Hematopoietic multipotent progenitor cell treated with erythropoietin and hydrocortisone succinate and interleukin-3 and kit ligand, for 4 days (in vitro differentiated cells): ENCODE measurements at regions not wholly inside any gene's neighbourhood (a gene's known extent, or its start where the extent isn't known, plus 50 kb on each side); places are given as distances from the start of the nearest gene placed in this dataset.
"Not testable (repeated sequence)": the region's sequence is repeated elsewhere in the genome, so short reads cannot be mapped to it uniquely, and the experiment has no call there.

Experiments used
- DNase-seq: peaks from one replicate; pipeline ENCODE4 v3.0.0-alpha.2; 2015

DNA sequence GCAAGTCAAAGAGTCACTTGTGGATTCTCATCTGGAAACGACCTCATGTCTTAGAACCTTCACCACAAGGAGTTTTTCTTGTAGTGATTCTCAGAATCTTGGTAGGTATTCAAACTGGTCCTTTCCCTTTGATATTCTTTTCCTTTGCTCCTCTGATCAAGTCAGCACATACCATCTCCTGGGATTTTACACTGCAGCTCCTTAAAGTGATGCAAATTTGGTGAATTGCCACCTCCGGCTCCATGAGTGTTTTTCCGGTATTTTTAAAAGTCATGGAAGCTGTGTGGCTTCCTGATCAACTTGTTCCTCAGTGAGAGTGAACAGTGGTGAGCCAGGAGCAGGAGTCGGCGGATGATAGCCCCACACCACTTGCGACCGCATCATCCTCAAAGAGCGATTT is 182.1 kb upstream of the DAB1 start:
- no peak for DNase-seq

DNA sequence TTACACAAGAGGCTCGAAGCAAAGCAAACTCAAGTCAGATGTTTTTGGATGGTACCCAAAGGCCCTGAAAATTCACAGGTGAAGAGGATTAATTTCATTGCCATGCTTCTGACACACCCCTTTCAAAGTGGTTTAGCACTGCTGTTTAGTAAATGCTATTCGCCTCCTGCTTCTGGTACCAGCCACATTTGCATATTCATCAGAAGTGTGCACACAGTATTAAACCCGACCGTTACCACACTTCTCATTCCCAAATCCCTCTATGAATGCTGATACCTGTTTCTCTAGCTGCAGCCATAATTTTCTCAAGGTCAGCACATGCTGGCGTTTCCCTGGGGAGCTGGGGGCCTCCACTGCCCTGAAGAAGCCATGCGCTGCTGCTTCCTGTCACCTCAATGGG is 179.8 kb upstream of the DAB1 start:
- DNase-seq: no peak

DNA sequence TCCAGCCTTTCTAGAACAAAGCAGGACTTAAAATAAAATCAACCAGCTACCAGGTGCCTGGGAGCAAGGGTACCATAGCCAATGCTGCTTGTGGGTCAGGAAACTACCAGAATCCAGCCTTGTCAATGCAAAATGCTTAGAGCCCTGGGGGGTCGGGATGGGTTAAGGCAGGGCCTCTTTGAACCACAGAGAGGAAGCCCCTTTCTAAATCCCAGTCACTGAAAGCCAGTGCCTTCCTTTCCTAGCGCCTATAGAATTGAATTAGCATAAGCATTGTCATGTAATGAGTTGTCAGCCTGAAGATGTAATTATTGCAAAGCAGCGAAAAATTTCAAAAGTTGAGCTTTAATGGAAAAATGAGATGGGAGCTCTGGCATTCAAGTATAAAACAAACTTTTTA is 176.6 kb upstream of the DAB1 start:
- DNase-seq: no peak

DNA sequence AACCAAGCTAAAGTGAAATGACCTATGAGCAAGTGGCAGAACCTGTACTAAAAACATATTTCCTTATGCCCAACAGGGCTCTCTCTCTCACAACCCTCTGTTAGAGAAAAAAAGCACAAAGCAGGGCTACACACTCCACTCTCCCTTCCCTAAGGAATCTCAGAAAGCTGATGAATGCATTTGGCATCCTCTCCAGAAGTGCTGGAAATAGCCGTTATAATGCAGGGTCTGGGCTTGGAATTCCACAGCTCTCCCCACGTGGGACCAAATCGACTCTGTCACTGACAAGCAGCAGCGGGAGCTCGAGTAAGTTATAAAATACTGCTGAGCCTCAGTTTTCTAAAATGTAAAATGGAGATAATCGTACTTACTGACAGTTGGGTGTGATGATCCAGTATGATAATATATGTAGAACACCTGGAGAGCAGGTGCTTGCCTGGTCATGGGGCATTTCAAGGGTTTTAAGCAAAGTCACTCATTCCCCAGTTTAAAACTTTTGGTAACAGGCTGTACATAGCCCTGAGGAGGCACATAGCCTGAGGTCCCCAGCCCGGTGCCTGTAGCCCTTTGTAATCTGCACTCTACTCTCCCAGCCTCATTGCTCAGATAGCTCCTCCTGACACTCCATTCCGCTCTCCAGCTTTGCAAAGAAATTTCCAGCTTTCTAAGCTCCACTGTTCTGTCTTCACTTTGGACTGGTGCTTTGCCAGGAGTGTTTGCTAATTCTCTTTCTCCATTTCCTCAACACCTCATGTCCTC is 175.6 kb upstream of the DAB1 start:
- DNase-seq: no peak

DNA sequence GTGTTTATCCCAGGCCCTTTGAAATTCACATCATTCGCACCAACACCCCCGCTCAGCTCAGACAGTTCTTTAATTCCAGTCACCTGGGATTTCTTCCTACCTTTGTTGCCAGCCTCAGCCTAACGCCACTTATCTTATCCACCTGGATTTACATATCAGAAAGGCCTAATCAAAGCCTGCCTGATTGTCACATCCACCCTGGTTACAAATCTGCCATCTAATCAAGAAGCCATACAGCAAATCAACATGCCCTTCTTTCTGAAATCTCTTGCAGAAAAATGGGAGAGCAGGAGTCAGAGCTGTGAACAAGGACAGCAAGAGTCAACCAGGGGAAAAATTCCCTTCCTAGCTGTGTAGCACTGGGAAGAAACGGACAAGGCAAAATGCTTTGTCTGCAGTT is 173.2 kb upstream of the DAB1 start:
- no peak for DNase-seq

DNA sequence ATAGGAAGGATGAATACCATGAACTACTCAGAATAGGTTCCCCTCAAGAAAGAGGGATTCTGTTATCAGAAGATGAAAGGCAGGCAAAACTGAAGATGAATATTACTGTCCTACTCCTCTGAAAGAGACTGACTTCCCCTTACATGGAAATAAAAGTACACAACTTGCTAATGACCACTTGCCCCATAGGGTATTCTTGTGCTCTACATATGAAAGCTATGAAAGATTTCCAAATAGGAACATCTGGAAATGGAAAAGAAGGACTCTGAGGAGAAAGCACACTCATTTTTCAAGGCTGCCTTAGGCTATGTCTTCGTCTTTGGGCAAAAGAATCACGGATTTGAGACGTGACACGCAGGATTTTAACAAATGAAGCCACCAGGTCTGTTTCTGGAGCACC is 170.1 kb upstream of the DAB1 start:
- DNase-seq: no peak

DNA sequence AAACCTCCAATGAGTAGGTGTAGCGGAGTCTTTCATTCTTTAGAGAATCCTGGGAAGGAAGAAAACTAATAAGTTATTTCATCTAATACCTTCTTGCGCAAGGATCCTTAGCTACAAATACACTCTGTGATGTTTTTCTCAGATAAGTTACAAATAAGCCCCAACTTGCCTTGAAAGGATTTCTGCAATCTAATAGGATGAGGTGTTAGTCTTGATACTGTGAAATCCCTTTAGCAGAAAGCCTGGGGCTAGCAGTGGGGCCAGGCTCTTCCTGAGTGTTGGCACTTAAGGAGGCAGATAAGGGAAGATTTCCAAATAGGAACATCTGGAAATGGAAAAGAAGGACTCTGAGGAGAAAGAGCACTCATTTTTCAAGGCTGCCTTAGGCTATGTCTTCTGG is 168.0 kb upstream of the DAB1 start:
- no peak for DNase-seq

DNA sequence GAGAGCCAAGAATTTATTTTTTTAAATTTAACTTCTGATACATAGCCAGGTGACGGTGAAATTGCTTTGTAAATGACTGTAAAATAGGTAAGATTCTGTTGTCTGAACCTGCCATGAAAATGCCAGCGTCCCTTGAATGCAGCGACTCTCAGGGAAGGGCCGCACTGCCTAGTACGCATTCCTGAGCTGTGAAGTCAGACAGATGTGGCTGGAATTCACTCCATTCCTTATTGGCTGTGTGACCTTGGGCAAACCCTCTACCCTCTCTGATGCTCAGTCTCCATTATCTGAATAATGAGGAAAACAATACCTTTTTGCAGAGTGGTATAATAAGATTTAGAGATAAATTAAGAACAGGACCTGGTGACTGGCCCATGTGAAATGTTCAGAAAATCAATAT is 167.1 kb upstream of the DAB1 start:
- DNase-seq: no peak

DNA sequence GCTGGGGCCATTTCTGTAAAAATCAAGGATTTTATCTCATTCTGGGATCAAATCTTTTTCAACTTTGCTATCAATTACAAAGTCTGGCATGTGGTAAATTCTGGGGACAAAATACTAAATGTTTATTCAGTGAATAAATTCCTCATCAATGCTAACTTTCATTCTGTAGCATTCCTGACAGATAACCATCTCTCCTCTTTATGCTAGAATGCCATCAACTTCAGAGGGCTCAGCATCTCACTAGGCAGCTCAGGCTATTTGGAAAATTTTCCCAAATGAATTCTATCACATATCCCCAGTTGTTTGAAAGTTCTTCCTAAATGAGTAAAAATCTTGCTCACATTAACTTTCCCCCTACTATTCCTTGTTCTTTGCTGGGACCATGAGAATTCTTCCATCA is 163.0 kb upstream of the DAB1 start:
- DNase-seq: no peak

DNA sequence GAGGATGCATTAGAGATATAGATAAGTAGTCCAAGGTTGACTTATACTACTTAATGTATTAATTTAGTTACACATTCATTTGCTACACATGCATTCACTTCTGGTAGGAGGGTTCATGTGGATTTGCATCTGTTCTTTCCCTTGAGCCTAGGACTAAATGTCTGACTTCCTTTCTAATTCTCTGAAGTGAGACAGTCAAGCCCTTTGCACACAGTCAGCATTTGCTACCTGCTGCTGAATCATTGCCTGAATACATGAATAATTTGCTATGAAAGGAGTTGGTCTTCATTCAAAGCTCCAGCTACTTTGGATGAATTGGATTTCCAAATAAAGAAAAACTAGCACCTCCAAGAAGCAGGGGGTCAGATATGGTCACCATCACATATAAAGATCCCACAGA is 154.8 kb upstream of the DAB1 start:
- no peak for DNase-seq

DNA sequence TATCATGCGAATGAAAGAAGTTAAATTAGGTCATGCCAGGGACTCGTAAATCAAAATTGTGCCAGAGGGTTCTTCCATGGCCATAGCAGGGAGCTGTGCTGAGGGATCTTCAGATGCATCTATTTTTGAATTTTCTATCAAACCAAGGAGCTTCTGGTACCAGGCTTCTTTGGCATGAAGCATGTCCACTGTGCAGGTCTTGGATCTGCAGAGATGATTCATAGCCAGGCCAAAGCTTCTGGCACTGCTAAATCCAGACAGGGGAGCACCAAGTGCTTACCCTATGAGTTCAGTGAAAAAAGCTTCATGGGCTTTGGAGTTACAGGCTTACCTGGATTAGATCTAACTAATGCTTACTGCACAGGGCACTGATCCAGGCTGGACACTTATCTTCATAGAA is 154.2 kb upstream of the DAB1 start:
- no peak for DNase-seq

DNA sequence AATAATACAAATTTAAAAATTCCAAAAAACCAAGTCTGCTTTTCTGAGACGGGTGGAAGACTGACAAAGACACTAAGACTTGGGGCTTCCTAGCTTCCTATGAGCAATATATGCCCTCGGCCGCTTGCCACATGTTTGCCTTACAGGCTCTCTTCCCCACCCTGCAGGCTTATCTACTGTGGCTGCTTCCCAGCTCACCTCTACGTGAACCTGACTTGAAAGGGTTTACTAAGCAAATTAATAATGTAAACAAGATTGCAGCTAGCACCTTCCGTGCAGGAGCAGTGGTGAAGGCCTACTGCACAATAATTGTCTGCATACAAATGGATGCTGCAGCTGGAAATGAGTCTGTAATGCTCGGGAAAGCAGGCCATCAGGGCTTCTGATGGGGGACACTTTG is 152.9 kb upstream of the DAB1 start:
- no peak for DNase-seq

DNA sequence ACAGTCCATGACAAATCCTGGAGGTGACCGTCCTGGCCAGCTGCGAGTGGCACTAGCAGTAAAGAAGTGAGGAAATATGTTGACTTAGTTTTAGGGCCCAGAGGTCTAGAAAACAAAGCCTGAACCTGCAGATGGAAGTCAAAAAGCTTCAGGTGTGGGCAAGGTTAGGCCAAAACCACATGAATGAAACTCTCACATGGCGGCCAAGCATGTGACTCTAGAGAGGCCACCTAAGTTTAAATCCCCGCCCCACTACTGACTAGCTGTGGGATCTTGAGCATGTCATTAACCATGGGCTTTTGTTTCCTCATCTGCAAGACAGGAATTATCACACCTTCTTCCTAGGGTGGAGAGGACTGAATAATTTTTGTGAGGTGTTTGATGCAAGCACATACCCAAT is 148.2 kb upstream of the DAB1 start:
- DNase-seq: no peak

DNA sequence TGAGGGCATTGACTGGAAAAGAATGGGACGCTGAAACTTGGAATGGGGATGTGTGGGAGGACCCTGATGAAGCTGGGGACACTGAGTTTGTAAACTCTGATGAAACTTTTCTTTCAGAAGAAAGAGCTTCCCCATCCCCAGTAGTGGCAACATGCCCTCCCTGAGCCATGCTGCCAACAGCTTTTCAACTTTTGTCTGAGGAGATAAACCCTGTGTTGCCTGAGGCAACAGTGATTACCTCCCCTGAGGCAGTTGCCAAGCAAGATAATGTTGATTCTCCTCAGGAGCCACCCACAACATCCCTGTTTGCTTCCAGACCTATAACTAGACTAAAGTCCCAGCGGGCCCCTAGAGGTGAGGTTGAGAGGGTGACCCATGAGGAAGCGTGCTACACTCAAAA is 134.2 kb upstream of the DAB1 start:
- not testable (repeated sequence) for DNase-seq

DNA sequence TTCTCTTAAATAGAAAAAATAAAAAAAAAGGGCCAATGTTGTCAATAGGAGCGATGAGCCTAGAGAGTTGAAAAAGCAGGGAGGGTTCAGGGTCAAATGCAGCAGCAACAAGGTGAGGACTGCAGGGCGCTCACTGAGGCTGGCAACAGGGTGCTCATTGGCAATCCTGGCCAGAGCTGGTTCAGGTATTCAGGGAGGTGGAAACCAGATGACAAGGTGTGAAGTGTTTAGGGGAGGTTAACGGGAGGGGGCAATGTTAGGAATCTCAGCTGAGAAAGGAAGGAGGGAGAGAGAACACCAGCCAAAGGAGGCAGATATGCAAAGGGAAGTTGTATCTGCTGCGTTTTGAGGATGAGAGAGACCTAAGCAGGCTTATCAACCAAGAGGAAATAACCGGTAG is 129.8 kb upstream of the DAB1 start:
- DNase-seq: no peak

DNA sequence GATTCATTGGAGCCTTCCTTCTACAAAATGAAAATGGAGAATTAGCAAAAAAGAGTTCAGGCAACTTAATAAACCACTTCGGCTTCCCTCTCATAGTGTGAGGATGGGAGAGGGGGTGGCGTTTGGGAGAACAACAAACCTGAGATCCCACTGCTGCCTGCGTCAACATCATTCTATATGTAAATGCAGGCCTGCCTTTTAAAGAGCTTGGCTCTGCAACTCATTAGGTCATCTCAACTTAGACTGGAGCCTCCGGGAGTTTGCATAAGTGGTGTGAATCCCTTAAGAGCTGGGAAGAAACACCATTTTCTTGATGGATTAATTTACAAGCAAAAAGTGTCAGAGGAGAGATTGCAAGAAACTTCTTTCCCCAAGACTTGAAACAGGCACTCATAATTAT is 127.6 kb upstream of the DAB1 start:
- DNase-seq: no peak

DNA sequence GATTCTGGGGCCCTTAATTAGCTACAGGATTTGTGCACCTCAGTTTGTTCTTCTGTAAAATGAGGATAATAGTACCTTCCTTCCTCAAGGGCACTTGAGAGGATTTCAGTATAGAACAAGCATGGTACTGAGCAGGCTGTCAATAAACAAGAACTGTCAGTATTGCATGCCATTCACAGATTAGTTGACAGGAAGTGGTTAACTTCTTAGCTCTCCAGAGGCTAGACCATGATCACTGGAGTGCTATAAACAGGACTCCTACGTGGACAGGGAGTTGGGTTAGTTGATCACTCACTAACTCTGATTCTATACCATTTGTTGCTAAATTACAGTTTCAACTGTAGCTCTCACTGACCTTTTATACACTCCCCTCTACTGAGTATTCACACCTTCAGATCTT is 126.2 kb upstream of the DAB1 start:
- peak; percentile 14 for DNase-seq

DNA sequence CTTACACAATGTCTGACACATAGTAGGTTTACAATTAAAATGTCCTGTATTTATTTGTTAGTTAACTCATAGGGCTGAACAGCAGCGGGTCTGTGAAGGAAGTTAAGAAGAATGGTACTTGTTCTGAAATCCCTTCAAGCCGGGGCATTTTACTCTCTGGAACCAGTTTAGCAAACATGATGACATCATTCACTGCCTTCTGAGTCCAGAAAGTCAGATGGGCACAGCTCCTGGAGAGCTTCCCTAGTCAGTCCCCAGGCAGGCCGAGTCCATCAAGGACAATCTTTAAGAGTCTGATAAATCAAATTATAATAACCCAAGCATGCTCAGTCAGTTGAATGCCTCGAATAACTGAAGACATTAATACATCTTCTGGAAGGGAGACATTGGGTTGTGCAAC is 125.4 kb upstream of the DAB1 start:
- DNase-seq: no peak

DNA sequence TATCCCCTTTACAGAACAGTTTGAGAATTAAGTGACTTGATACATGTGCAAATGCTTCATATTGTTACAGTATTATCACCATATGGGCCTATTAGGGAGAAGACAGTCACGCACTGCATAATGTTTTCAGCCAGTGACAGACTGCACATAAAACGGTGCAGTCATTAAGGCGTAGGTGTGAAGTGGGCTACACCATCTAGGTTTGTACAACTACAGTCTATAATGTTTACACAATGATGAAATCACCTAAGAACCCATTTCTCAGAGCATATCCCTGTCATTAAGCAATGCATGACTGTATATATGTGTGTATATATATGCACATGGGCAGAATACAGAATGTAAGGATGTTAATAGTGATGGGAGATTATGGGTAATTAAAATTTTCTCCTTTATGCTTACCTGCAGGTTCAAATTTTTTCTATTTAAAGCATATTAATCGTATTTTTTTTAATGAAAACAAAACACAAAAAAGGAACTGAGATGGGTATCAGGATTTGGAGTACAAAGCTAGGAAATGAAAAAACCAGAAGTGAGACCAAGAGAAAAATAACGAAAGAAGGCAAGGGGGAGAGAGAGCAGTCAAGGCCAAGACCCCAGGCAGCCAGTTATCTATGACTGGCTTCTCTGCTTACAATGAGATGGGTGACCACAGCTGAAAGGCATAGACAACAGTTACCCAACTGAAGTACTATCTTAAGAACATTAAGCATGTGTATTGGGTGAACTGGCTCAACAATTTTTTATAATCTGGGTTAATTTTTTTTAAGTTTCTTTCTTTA is 122.9 kb upstream of the DAB1 start:
- DNase-seq: no peak

DNA sequence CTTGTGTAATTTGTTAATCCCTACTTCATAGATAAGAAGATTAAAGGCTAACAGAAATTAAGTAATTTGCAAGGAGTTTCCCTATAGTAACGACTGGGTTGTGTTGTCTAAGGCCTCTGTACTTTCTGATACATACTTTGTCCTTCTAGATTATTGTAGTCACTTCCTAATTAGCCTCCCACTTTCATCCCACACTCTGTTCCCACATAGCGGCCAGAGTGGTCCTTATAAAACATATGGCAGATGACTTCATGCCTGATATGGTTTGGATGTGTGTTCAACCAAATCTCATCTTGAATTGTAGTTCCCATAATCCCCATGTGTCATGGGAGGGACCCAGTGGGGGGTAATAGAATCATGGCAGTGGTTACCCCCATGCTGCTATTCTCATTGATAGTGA is 120.5 kb upstream of the DAB1 start:
- DNase-seq: no peak

DNA sequence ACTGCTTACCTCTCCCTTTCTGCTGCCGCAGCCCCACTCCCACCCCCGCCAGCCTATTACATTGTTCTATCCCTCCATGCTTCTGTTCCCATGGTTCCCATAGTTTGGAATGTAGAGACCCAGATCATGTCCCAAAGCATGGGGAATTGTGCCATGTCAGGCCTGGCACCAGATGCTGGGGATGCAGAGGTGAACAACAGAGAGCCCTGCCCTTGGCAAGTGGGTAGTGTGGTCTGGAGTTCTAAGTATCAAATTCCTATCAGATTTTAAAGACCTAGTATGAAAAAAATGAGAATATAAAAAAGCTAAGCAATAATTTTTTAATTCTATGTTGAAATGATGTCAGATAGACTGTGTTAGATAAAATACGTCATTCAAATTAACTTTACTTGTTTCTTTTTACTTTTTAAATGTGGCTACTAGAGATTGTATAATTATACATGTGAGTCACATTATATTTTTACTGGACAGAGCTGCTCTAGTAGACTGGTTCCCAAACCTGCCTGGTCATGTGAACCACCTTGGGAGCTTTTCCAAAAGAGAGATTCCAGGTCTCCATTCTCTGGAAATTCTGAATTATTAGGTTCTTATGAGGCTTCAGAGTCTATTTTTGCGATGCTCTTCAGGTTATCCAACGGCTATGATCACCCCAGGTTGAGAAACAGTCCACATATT is 113.0 kb upstream of the DAB1 start:
- DNase-seq: no peak

DNA sequence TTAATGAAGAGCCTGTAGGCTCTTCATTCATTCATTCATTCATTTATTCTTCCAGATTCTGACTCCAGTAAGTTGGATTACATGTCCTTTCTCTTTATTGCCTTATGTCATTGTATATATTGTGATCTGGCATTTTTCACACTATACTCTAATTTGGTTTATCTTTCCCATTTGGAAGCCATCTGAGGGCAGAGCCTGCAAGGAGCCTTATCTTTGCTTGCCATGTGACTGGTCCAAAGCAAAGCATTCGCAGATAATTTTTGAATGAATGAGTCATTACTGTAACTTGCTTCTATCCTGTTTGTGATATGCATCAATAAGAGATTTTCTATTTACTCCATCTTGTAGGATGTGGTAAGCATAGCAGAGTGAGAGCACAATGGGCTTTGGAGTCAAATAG is 108.4 kb upstream of the DAB1 start:
- peak; percentile 8 for DNase-seq

DNA sequence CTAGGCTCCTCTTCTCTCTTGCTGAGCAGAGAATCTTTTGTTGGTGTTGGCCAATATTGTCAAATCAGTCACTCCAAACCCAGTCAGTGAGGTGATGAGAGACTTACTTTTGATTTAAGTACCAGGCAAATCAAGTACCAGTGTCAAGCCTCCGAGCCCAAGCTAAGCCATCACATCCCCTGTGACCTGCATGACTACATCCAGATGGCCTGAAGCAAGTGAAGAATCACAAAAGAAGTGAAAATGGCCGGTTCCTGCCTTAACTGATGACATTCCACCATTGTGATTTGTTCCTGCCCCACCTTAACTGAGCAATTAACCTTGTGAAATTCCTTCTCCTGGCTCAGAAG is 107.0 kb upstream of the DAB1 start:
- DNase-seq: not testable (repeated sequence)

DNA sequence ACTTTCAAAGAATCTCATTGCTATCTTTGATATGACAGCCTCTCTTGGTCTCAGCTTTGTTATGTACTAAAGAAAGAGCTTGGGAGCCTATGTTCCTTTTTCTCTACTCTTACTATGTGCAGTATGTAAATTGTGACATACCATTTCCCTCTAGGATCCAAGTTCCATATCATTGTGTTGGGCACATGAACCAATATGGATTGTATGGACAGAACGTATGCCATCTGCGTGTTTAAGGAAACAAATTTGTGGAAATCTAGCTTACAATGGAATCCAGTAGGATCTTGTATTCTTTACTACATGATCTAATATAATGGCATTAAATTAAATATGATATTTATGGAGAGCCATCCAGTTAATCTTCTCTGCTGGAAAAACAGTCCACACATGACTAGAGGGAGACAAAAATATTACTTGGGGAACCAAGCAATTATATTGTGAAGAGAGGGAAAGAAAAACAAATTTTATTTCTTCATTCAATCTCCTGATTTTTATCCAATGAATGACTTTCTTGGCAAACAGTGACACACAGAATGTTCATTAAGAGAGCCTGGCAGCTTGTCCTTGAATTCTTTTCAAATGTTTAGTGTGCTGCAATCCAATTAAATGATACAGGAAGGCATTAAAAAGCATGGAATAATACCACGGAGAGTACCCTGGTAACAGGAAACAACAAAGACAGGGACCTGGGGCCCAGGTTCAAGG is 106.5 kb upstream of the DAB1 start:
- DNase-seq: no peak
